T-helper 1 cell treated with Interleukin-12 subunit alpha and Interleukin-12 subunit beta and Interleukin-4 antibody, amounts not matched to agents 30 ng/mL and 1 ng/mL, for 36 hours (primary cell): ENCODE measurements at regions not wholly inside any gene's neighbourhood (a gene's known extent, or its start where the extent isn't known, plus 50 kb on each side); places are given as distances from the start of the nearest gene placed in this dataset.

ENCODE experiments used
- intact Hi-C: fragments of 100-400 bp; cut with micrococcal nuclease; formaldehyde crosslinking; loops from one replicate; pipeline ENCODE4 v1.15.1; 2024

DNA sequence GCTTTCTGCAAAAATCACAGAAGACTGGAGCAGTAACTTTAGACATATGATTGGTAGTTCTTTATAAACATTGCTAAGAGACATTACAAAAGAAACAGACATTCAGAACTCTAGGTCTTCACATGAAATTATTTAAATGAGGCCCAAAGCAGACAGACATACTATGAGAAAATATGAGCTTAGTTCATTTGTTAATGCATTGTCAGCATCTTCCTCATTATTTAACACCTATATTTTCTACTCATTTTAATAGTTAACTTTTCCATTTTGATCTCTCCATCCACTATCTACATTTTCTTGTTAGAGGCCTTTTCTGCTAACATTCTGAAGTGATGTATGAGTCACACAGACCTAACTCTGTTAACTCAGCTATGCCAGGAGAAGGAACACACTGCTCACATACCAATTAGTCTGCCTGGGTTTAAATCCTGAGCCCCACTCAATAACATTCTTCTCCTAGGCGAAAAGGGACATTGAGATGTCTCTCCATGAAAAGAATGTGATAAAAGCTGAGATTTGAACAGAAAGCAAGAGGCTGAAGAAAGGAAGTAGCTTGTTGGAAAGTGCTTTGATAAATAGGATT lies 400.3 kb upstream of the PKDCC start:
- intact Hi-C loops: no loop called here

DNA sequence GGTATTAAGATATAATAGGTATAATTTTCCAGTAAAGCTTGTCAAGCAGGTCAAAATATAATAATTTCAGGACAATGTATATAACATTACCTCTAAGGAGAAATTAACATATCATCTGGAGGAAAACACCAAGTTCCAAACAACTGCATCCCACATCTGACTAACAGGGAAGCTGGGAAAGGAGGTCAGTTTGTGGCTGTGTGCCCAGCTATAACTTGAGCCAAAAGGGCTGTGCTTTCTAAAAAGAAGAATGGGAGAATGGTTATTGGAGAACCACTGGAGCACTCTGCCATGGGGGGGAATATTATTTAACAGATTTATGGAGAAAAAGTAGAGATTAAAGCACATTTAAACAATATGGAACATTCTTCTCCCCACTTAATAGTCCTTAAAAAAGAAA lies 390.6 kb upstream of the PKDCC start:
- intact Hi-C loops: no loop called here

DNA sequence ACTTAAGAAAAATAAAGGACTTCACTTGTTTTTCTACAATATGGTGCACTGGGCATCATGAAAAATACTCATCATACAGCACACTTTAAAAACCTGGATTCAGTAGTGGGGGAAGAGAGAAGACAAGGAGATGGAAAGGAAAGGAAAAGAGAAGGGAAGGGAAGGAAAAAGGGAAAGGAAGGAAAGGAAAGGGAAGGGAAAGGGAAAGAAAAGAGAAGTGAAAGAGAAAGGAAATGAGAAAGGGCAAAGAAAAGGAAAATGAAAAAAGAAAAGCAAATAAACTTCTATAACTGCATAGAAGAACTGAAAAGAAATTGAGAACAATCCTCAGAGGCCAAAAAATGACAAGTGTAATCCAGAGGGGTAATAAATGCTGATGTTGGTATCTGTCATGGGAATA lies 388.1 kb upstream of the PKDCC start:
- intact Hi-C loops: no loop called here

DNA sequence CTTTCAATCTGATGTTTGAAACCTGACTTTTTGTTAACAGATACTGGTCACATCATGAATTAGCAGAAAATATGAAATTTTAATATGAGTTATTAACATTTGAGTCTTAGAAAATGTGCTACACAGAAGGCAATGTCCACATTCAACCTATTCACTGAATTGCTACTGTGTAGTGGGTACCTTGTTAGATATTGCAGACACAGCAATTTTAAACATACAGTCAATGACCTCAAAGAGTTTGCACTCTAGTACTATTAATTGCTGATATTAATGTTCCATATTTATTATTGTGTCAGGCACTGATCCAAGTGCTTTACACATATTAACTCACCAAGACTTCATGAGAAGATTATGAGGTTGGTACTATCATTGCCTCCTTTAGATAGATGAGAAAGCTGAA lies 385.4 kb upstream of the PKDCC start:
- intact Hi-C loops: no loop called here

DNA sequence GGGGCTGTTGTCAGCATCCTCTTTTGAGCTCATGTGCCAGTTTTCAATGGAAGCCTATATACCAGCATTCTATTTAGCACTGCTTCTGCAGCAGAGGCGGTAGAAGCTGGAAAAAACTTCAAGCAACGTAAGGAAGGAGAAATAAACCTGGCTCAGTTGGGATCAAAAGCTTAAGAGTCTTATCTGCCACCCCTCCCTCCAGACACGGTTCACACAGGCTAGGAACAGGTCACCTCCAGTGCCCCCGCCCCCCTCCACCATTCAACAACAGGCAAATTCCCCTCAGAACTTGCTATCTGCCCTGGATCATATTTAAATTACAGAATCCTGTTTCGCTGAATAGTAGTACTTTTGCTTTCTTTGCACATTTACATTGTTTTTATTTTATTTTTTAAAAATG lies 384.8 kb upstream of the PKDCC start:
- intact Hi-C loops: no loop called here

DNA sequence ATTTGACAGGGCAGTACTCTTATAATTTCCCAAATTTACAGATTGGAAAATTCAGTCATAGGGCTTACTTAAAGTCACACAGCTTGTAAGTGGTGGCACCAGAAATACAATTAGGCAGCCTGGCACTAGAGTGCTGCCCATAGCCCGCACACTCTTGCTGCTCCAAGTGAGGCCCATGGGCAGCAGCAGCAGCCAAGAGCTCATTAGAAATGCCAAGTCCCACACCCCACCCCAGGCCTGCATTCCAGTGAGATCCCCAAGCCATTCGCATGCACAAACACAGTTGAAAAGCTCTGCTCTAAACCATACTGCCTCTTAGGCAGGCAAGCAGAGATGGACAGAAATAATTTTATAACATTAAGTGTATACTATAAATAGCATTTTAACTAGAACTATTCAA lies 379.3 kb upstream of the PKDCC start:
- intact Hi-C loops: no loop called here

DNA sequence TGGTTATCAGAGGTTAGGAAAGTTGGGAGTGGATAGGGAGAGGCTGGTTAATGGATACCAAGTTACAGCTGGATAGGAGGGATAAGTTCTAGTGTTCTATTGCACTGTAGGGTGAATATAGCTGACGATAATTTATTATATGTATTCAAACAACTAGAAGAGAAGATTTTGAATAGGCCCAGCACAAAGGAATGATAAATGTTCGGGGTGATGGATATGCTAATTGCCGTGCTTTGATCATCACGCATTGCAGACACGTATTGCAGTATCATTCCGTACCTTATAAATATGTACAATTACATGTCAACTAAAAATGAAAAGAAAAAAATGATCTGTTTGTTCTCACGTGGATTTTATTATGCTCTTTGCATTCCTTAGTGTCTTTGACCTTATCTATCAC lies 369.2 kb upstream of the PKDCC start:
- intact Hi-C loops: no loop called here

DNA sequence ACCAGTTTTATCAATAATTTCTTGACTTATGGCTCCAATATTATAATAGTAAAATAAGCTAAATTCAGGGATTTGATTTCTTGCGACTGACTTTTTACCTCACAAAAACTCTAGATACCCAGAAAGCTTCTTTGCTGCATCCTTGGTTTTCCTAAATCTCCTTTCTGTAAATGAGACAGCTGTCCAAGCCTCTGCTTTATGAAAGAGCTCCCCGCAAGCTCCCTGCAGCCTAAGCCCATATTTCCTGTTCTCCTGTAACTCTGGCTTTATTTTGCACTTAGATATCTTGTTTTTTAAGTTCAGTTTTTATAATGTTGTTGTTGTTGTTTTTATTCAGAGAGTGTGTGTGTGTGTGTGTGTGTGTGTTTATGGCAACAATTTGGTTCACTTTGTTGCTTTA lies 361.7 kb upstream of the PKDCC start:
- intact Hi-C loops: no loop called here

DNA sequence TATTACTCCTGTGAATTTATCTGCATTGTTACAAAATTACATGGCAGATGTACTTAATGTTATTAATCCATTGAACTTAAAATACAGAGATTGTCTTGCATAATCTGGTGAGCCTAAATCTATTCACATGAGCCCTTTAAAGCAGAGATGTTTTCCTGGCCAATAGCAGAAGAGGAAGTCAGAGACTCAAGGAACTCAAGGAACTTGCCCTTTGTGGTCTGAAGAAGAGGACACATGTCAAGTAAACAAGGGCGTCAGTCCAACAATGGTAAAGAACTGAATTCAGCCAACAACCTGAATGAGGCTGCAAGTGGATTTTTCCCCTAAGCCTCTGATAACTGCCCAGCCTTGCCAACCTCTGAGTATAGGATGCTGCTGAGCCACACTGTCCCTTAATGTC lies 356.3 kb upstream of the PKDCC start:
- intact Hi-C loops: no loop called here

DNA sequence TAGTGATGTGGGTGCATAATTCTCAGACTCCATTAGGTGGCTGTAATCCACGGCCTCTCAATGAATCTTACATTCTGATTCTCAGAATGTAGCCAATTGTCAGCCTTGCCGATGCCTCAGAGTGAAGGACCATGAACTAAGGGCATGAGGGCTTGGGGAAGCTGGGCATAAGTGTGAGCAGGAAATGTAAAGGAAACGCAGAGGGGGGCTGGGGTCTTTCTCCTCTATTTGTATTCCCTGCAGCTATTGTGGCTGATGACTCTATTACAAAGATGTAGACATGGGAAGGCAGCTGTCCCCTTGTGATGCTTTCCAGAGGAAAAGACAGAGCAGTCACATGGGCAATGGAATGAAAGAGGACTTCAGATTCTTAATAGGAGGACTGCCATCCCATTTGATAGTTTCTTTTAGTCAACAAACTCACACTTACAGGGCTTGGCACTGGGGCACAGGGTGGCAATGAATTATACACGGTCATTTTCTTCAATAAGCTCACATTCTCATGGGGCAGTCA lies 353.2 kb upstream of the PKDCC start:
- intact Hi-C loops: no loop called here

DNA sequence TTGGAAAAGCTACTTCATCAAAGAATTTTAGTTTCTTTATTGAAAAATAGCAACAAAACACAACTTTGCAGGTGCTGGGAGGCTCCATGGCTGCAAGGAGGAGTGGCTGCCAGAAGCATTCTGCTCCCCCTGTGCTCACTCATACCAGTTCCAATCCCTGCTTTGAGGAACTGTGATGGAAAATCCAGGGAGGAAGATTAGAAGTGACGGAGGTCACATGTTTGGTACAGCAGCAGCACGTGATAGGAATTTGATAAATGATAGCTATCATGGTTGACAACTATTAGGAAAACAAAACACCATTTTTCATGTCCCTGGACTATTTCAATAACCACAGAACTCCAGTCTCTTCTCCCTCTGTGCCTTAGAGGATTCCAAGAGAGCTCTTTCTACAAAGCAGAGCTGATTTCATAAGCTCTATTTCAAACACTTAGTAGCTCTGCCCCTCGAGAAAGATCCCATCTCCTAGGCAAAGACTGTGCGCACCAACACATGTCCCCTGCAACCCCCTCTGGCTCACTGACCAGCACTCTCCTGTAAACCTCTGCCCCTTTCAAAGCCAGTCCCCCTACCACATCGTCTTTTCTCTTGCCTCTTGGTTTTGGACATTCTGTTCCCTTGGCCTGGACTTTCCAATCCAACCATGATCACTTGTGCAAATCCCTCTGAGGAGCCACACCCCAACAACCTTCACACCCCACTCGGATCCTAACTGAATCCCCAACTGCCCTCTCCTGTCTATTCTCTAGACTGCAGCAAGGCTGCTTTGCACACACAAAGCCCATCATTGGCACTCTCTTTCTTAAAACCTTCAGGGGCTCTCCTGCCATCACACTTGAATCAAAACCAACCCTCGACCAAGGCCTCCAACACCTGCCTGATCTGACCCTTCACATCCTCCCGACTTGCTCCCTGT lies 352.4 kb upstream of the PKDCC start:
- intact Hi-C loops: no loop called here

DNA sequence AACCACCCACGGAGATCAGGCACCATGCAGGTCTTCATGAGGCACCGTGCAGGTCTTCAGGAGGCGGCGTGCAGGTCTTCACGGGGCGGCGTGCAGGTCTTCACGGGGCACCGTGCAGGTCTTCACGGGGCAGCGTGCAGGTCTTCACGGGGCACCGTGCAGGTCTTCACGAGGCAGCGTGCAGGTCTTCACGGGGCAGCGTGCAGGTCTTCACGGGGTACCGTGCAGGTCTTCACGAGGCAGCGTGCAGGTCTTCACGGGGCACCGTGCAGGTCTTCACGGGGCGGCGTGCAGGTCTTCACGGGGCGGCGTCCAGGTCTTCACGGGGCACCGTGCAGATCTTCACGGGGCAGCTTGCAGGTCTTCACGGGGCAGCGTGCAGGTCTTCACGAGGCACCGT lies 350.4 kb upstream of the PKDCC start:
- intact Hi-C loops: no loop called here

DNA sequence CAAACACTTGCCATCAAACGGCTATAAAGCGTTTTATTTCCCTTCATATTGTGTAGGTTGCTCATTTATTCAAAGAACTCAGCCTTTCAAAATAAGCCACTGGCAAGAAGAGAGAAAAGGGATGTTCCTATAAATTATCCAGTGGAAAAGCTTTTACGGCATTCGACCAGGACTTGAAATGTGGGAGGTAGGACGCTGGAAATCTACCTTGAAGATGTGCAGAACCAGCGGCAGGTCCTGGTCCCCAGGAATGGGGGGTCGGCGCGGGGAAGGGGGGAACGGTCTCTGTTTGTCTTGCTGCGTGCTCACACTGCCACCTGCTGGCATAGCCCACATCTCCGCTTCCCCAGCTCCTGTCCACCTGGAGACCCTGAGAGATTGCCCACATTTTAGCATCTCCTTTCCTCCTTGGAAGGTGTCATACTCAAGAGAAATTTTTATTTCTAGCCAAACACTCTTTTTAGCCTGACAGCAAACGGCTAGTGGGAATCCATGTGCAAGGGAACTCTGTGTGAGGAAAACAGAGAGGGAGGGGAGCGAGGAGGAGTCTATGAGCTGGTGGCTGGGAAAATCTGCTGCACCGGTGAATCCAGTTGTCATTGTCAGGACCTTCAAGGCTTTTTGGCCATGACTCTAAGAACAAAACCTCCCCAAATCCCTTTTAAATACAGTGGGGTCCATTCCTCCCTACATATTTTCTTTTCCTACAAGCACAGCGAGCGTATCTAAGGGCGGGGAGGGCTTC lies 349.0 kb upstream of the PKDCC start:
- intact Hi-C loops: loop anchor here (2.0 kb wide), 1 partner anchor 1786 kb away; no protein-coding TSS in a partner anchor

DNA sequence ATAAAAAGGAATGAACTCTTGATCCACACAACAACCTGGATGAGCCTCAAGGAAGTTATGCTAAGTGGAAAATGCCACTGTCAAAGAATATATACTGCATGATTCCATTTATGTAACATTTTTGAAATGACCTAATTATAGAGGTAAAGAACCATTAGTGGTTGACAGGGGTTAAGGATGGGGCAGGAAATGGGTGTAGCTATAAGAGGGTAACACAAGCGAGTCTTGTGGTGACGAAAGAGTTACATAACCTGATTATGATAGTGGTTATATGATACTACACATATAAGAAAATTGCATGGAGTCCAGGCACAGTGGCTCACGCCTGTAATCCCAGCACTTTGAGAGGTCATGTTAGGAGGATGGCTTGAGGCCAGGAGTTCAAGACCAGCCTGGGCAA lies 346.6 kb upstream of the PKDCC start:
- intact Hi-C loops: no loop called here

DNA sequence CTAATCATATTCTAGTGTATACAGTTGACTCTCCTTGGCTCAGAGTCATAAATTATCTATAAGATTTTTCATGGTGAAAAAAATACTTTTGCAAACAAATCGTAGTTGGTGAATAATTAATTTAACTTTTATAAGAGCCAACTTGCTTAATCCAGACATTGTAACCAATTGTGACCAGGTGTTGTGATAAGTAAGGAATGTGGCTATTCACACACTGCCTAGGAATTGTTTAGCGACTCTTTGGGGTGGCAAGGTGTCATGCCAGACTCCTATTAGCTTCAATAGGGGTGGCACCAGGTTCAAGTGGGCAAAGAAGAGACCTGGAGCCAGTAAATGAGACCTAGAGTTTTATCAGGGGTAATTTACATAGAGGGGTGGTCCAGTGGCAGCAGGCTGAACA lies 344.7 kb upstream of the PKDCC start:
- intact Hi-C loops: no loop called here

DNA sequence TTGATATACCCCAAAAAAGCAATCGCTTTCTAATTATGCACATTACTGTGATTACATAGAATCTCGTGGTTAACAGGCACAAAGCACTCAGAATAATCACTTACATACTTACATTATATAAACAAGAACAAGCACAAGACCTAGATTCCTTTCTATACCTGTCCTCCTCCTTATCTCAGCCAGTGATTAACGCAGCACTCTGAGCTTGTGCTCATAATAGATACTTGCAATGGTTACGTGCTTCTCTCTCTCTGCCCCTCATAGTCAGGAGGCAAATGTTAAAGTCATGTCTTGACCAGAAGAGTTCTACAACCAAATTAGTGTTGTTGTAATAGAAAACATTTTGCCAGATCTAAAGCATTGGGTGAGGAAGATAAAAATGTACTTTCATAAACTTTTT lies 342.2 kb upstream of the PKDCC start:
- intact Hi-C loops: no loop called here

DNA sequence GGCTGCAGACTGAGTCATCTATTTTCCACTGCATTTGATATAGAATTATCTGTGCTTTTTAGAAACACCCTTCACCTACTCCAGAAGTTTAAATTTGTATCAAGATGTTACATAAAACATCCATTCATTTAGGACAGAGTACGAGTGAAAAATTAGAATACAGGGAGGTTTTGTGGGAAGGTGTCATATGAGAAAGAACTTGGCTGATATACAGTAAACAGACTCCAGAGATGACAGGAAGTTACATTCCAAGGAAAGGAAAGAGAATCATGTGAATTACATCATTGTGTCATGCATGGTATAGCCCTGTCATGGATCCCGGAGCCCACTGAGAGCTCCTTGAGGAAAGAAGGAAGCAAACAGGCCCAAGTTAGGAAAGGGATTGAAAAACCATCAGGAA lies 341.5 kb upstream of the PKDCC start:
- intact Hi-C loops: no loop called here

DNA sequence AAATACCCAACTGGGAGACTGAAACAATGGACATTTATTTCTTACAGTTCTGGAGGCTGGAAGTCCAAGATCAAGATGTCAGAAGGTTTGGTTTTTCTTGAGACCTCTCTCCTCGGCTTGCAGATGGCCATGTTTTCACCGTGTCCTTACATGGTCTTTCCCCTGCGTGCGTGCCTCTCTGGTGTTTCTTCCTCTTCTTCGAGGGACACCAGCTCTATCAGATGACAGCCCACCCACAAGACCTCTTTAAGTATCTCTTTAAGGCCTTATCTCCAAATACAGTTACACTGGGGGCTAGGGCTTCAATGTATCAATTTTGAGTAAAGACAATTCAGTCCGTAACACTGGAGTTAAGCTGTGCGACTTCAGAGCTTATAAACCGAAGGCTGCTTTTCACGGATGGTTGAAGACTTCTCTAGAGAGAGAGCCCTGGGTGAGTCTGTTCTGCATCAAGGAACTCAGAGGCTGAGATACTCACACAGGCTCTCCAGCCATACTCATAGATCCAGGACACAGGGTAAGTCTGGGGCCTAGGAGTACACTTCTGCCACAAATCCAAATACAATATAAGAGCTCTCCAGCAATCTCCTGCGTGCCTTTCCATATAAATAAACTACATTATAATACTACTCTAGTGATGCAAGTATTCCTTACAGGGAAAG lies 339.9 kb upstream of the PKDCC start:
- intact Hi-C loops: no loop called here

DNA sequence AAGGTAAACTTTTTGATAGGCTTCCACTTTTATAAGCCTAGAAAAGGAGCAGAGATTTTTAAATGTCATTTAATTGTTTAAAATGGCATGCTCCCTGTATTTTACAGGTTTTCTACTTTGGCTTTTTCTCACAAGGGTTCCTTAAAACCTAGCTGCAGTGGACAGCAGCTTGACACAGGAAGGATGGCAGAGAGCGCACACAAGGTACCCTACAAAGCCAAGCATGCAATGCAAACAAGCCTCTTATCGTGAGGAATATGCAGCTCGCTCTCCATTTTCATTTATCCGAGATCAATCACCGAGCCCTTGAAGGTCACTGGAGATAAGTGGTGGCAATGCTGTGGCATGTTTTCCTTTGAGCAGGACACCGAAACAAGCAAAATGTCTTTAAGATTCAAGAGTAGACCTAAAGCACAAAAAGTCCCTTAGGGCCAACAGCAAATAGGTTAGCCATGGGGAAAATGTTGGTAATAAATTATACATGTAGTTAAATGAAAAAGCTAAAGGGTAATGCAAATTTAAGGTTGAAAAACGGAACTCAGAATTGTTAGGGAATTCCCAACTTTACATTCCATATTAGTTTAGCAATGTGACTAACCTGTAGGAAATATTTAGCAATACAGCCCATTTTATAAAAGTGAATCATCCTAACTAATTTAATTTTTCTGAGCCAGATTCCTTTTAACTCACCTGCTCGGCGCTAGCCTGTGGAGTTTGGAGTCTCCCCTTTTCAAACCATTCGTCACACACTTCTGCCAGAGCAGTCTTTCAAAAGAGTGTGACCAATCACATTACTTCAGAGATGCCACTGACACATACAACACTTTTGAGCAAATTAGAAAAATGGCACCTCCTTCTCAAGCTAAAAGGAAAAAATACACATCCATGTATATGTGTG lies 337.9 kb upstream of the PKDCC start:
- intact Hi-C loops: no loop called here

DNA sequence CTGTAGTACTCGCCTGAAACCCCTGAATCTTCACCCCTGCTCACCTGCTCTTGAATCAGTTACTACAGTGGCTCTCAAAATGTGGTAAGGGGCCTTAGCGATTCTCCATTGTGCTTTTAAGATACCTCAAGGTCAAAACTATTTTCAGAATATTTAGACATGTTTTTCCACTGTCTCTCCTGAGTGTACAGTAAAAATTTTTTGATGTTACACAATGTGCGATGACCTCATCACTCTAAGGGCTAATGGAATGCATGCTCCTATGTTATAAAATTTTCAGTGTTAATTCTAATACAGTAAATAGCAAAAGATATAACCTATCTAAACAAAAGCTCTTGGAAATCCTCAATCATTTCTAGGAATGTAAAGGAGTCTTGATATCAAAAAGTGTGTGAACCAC lies 336.9 kb upstream of the PKDCC start:
- intact Hi-C loops: no loop called here

DNA sequence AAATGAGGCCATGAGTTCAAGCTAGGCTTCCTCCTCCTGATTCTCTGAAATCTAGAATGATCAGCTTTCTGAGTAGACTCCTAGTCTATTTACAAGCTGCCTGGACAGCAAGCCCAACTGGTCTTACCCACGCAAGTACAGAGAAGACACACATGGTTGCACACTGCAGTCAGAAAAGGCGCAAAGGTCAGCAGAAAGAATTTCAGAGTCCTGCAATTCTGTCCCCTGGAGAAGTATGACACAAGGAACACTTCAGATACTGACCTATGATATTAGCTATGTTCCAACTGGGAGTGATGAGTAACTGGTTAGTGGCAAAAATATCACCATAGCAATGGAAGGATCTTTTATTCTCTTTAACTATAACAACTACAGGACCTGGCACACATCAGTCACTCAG lies 336.1 kb upstream of the PKDCC start:
- intact Hi-C loops: no loop called here
